ENCODE measurements at regions not wholly inside any gene's neighbourhood (a gene's known extent, or its start where the extent isn't known, plus 50 kb on each side); places are given as distances from the start of the nearest gene placed in this dataset.

GRCh38 chr10:113267619-113268562 is 285.0 kb upstream of the HABP2 start:
- Mint-ChIP-seq H3K36me3 (ENCODE audit: low read depth) (no peaks in the 10 kb centered on the region), H3K27me3 (peaks cover 71% of the 10 kb centered on the region), H3K27ac (peak overlapping the region; percentile 47), H3K4me3 (no peak overlapping the region), H3K4me1 (ENCODE audit: low read depth) (peaks cover 42% of the 10 kb centered on the region), H3K9me3 (no peaks in the 10 kb centered on the region)
- intact Hi-C loops (cut with micrococcal nuclease): no loop called here

- H3K27me3 Mint-ChIP-seq: peaks cover 60% of the 10 kb centered on the region
- no peak overlapping the region for H3K4me3 Mint-ChIP-seq
- intact Hi-C loops (cut with micrococcal nuclease): no loop called here
- no peak overlapping the region for H3K27ac Mint-ChIP-seq
- no peaks in the 10 kb centered on the region for H3K36me3 Mint-ChIP-seq (ENCODE audit: low read depth)
- no peaks in the 10 kb centered on the region for H3K9me3 Mint-ChIP-seq
- peaks cover 57% of the 10 kb centered on the region for H3K4me1 Mint-ChIP-seq (ENCODE audit: low read depth)
These were observed 283.5 kb upstream of the HABP2 start for GRCh38 chr10:113269333-113269732.

GRCh38 chr10:113272511-113272910 is 280.3 kb upstream of the HABP2 start:
- intact Hi-C loops (cut with micrococcal nuclease): loop anchor here (10.0 kb wide), 2 partner anchors 52 to 92 kb away; no protein-coding TSS in a partner anchor
- peaks cover 11% of the 10 kb centered on the region for H3K9me3 Mint-ChIP-seq
- H3K4me1 Mint-ChIP-seq (ENCODE audit: low read depth): peaks cover 54% of the 10 kb centered on the region
- H3K36me3 Mint-ChIP-seq (ENCODE audit: low read depth): peaks cover 10% of the 10 kb centered on the region
- H3K27ac Mint-ChIP-seq: peak overlapping the region; percentile 75
- no peak overlapping the region for H3K4me3 Mint-ChIP-seq
- H3K27me3 Mint-ChIP-seq: peaks cover 49% of the 10 kb centered on the region

- H3K4me1 Mint-ChIP-seq (ENCODE audit: low read depth): peaks cover 44% of the 10 kb centered on the region
- H3K27ac Mint-ChIP-seq: peak overlapping the region; percentile 75
- peaks cover 12% of the 10 kb centered on the region for H3K9me3 Mint-ChIP-seq
- H3K4me3 Mint-ChIP-seq: peak overlapping the region; percentile 54
- H3K36me3 Mint-ChIP-seq (ENCODE audit: low read depth): peaks cover 10% of the 10 kb centered on the region
- H3K27me3 Mint-ChIP-seq: peaks cover 45% of the 10 kb centered on the region
- intact Hi-C loops (cut with micrococcal nuclease): loop anchor here (10.0 kb wide), 2 partner anchors 51 to 91 kb away; no protein-coding TSS in a partner anchor
These were observed 279.4 kb upstream of the HABP2 start for GRCh38 chr10:113273181-113274163.

- intact Hi-C loops (cut with micrococcal nuclease): loop anchor here (10.0 kb wide), 2 partner anchors 50 to 90 kb away; no protein-coding TSS in a partner anchor
- Mint-ChIP-seq H3K27me3 (peaks cover 42% of the 10 kb centered on the region), H3K4me3 (no peak overlapping the region), H3K4me1 (ENCODE audit: low read depth) (peaks cover 36% of the 10 kb centered on the region), H3K9me3 (peaks cover 12% of the 10 kb centered on the region), H3K36me3 (ENCODE audit: low read depth) (peaks cover 10% of the 10 kb centered on the region), H3K27ac (peak overlapping the region; percentile 75)
These were observed 278.6 kb upstream of the HABP2 start for GRCh38 chr10:113274176-113274829.

- peaks cover 46% of the 10 kb centered on the region for H3K27me3 Mint-ChIP-seq
- H3K4me3 Mint-ChIP-seq: no peak overlapping the region
- peaks cover 10% of the 10 kb centered on the region for H3K36me3 Mint-ChIP-seq (ENCODE audit: low read depth)
- H3K27ac Mint-ChIP-seq: no peak overlapping the region
- H3K4me1 Mint-ChIP-seq (ENCODE audit: low read depth): peaks cover 17% of the 10 kb centered on the region
- peaks cover 12% of the 10 kb centered on the region for H3K9me3 Mint-ChIP-seq
- intact Hi-C loops (cut with micrococcal nuclease): loop anchor here (10.0 kb wide), 2 partner anchors 47 to 87 kb away; no protein-coding TSS in a partner anchor
These were observed 274.6 kb upstream of the HABP2 start for GRCh38 chr10:113278221-113278620.

- no peak overlapping the region for H3K4me3 Mint-ChIP-seq
- H3K9me3 Mint-ChIP-seq: peaks cover 12% of the 10 kb centered on the region
- H3K4me1 Mint-ChIP-seq (ENCODE audit: low read depth): peaks cover 13% of the 10 kb centered on the region
- peaks cover 10% of the 10 kb centered on the region for H3K36me3 Mint-ChIP-seq (ENCODE audit: low read depth)
- H3K27ac Mint-ChIP-seq: no peak overlapping the region
- H3K27me3 Mint-ChIP-seq: peaks cover 51% of the 10 kb centered on the region
- intact Hi-C loops (cut with micrococcal nuclease): loop anchor here (10.0 kb wide), 2 partner anchors 46 to 86 kb away; no protein-coding TSS in a partner anchor
These were observed 274.2 kb upstream of the HABP2 start for GRCh38 chr10:113278664-113279063.

GRCh38 chr10:113279262-113279661 is 273.6 kb upstream of the HABP2 start:
- H3K4me3 Mint-ChIP-seq: no peak overlapping the region
- H3K27ac Mint-ChIP-seq: no peak overlapping the region
- H3K36me3 Mint-ChIP-seq (ENCODE audit: low read depth): peaks cover 10% of the 10 kb centered on the region
- peaks cover 12% of the 10 kb centered on the region for H3K9me3 Mint-ChIP-seq
- peaks cover 54% of the 10 kb centered on the region for H3K27me3 Mint-ChIP-seq
- intact Hi-C loops (cut with micrococcal nuclease): loop anchor here (10.0 kb wide), 2 partner anchors 46 to 86 kb away; no protein-coding TSS in a partner anchor
- H3K4me1 Mint-ChIP-seq (ENCODE audit: low read depth): peaks cover 7% of the 10 kb centered on the region

- Mint-ChIP-seq H3K9me3 (peaks cover under 1% of the 10 kb centered on the region), H3K27me3 (peaks cover 65% of the 10 kb centered on the region), H3K27ac (no peak overlapping the region), H3K4me3 (no peak overlapping the region), H3K36me3 (ENCODE audit: low read depth) (no peaks in the 10 kb centered on the region), H3K4me1 (ENCODE audit: low read depth) (no peaks in the 10 kb centered on the region)
- intact Hi-C loops (cut with micrococcal nuclease): no loop called here
These were observed 270.3 kb upstream of the HABP2 start for GRCh38 chr10:113282564-113282963.

- Mint-ChIP-seq H3K9me3 (no peaks in the 10 kb centered on the region), H3K27ac (no peak overlapping the region), H3K27me3 (peaks cover 66% of the 10 kb centered on the region), H3K36me3 (ENCODE audit: low read depth) (no peaks in the 10 kb centered on the region), H3K4me1 (ENCODE audit: low read depth) (no peaks in the 10 kb centered on the region), H3K4me3 (no peak overlapping the region)
- intact Hi-C loops (cut with micrococcal nuclease): no loop called here
These were observed 269.7 kb upstream of the HABP2 start for GRCh38 chr10:113283189-113283588.

GRCh38 chr10:113284635-113285034 is 268.2 kb upstream of the HABP2 start:
- Mint-ChIP-seq H3K4me3 (no peak overlapping the region), H3K9me3 (no peaks in the 10 kb centered on the region), H3K4me1 (ENCODE audit: low read depth) (peaks cover 5% of the 10 kb centered on the region), H3K27me3 (peaks cover 62% of the 10 kb centered on the region), H3K27ac (no peak overlapping the region), H3K36me3 (ENCODE audit: low read depth) (no peaks in the 10 kb centered on the region)
- intact Hi-C loops (cut with micrococcal nuclease): no loop called here

- Mint-ChIP-seq H3K9me3 (no peaks in the 10 kb centered on the region), H3K27ac (no peak overlapping the region), H3K4me3 (no peak overlapping the region), H3K4me1 (ENCODE audit: low read depth) (peaks cover 11% of the 10 kb centered on the region), H3K36me3 (ENCODE audit: low read depth) (no peaks in the 10 kb centered on the region), H3K27me3 (peaks cover 63% of the 10 kb centered on the region)
- intact Hi-C loops (cut with micrococcal nuclease): no loop called here
These were observed 267.5 kb upstream of the HABP2 start for GRCh38 chr10:113285305-113285704.

GRCh38 chr10:113287592-113287991 is 265.3 kb upstream of the HABP2 start:
- H3K4me3 Mint-ChIP-seq: no peak overlapping the region
- no peaks in the 10 kb centered on the region for H3K36me3 Mint-ChIP-seq (ENCODE audit: low read depth)
- intact Hi-C loops (cut with micrococcal nuclease): no loop called here
- H3K27ac Mint-ChIP-seq: no peak overlapping the region
- H3K4me1 Mint-ChIP-seq (ENCODE audit: low read depth): peaks cover 21% of the 10 kb centered on the region
- H3K27me3 Mint-ChIP-seq: peaks cover 72% of the 10 kb centered on the region
- H3K9me3 Mint-ChIP-seq: no peaks in the 10 kb centered on the region

Data from dendritic cell treated with granulocyte-macrophage colony-stimulating factor and Interleukin-4, amounts not matched to agents 40 ng/mL and 50 ng/mL, for 4 days (primary cell).